Kidney tubule cell (primary cell): ENCODE measurements at regions not wholly inside any gene's neighbourhood (a gene's known extent, or its start where the extent isn't known, plus 50 kb on each side); places are given as distances from the start of the nearest gene placed in this dataset.
A peak's percentile ranks its signal among the peaks of the same experiment; 100 is the strongest.

Experiments
- DNase-seq: peaks from one replicate; pipeline ENCODE4 v3.0.0-alpha.2; 2018; ENCODE audit warnings: low spot score

DNA sequence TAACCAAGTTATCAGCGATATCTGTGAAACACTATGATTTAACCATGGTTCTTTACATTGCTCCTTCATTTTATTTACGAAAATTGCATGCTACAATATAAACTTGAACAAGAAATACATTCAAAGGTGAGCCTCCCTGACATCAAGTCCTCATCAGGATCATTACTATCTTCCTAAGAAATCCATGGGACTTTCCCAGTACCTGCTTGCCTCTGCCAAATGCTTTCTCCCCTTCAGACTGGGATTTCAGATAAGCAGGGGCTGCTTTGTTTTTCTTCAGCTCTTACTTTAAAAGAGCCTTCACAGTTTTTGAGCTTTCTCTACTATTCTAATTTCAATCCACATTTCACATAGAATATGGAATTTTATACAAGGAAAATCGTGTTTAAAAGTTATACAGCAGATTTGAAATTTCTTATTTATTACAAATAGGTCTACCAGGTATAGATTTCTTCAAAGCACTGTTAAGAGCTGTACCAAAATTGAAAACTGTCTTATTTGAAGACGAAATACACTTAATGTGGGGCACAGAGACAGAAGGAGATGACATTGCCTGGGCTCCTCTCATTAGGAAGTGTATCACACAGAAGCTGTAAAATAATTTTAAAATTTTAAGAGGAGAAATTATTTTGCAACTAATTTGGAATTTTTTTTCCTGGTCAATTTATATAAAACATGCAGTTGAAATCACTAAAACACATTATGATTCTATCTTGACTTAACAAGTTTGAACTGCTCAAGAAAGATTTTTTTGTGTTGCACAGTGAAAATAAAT is 615.0 kb upstream of the AGTR1 start:
- DNase-seq: no peak

DNA sequence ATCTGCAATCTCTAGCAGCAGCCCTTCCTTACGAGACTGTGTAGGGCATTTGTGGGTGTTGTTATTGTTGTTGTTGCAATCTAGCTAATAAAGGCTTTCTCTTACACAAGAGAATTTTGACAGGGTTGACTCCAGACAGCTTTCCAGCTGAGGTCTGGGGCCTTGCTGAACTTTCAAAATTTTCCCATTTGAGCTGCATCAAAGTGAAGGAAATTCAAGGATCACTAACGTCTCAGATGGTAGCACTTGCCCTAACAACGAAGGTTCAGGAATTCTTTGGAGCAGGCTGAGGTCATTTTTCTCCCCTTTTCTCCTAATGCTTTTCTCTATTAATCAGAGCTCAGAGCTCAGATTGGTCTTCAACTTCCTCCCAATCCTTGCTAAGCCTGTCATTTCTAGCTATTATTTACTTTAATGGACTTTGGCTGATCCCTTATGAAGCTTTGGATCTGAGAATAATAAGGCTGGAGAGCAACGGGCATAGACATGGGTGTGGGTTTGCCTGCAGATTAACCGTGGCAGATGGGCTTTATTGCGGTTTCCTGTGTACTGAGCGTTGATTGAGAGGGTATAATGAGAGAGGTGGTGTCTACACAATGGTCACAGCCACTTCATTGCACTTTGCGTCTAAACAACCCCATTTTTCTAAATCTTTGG is 614.0 kb upstream of the AGTR1 start:
- no peak for DNase-seq

DNA sequence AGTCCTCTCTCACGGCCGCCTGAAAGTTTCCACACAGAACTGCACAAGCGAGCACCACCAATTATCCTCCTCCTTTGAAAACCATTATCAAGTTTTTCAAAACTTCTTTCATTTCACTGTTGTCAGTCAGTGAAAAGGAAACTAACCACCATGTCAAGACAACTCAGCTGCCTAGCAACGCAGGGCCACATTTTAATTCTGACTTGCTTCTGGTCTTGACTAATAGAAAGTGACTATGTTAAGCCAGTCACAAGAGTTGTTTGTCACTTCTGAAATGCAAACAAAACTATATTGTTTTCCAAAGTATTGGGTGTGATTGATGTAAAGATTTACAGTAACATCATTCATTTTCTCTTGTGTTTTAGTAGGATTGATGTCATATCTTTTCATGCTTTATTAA is 612.8 kb upstream of the AGTR1 start:
- peak; percentile 4 for DNase-seq

DNA sequence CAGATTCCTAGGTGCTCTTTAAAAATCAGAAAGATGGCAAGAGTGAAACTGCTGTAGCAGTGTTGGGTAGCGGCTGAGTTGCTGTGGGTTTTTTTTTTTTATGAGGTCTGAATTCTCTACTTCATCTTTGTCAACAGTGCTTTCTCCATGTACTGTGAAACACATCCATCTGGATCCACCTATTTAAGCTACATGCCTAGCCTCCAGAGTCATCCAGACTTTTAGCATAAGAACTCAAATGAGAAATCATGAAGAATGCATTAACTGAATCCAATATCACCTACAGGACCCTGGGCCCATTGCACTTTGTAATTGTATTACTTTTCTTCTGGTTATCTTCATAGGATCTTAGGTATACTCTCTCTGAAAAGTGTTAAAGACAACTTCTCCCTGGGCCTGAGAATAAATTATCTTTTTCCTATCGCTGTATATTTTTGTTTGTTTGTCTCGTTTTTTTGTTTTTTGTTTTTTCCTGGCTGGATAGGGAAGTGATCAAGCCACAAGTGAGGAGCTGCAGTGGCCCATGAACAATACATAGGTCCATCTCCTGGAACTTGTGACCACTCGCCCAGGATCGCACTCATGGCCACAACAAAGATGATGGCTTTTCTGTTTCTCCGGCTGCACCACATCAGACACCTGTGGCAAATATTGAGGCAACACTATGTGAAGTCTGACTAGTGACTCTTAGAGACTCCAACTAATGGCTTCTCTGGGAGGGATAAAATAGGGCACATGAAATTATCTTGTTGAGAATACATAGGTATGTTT is 609.9 kb upstream of the AGTR1 start:
- no peak for DNase-seq

DNA sequence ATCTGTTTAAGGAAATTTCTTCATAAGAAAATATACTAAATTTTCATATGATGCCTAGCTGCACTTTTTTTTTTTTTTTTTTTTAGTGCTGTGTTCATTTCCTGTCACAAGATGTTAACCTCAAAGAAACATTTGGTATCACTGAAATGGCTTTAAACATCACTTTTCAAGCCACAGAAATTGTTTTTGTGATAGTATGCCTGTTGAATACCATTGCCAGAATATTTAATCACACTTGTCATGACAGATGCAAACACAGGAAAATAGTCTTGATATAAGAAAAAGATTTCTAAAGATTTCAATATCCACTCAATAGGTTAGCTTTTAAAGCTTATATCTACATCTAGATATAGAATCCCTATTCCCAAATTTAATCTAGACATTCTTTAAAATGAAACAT is 608.5 kb upstream of the AGTR1 start:
- no peak for DNase-seq

DNA sequence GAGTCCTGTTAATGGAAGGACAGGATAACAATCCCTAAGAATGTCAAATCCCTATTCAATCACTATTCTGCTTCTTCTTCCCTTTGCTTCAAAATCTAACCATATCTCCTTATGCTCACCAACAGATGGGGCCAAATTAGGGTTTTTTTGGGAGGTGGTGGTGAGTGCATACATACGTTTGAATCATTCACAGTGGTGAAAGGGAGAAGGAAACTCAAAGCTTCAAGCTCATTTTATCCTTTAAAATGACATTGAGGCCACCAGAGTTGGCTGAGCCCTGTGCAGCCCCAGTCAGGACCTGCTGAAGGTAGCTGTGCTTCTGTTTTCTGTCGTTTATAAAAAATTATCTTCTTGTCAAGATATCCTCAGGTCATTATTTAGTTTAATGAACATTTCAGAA is 607.5 kb upstream of the AGTR1 start:
- DNase-seq: no peak

DNA sequence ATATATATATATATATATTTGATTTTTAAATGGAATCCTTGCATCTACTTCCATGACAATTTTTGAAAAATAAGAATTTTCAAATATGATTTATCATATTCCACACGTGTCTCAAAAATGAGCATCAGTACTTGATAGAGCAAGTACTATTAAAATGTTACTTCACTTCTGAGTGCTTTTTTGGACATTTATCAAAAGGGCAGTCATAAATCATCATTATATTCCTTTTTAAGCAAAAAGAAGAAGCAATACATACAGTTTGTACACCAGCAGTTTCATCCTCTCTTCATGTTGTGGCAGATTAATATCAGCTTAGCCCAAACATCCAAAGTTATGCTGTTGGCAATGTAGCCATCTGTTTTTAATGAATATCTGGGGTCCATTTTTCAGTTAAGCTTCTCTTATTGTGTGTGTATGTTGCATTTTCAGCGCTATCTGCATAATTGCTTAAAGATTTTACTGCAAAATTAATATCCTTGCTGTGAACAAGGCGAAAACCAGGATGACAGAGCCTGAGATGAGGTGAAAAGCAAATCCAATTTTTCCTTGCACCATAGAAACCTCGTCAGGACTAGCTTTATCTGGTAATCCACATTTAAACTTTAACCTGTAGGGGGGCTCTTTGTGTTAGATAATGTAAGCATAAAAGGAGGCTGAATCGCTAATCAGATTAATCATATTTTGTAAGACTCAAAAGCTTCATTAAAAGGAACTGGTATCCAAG is 604.9 kb upstream of the AGTR1 start:
- DNase-seq: no peak

DNA sequence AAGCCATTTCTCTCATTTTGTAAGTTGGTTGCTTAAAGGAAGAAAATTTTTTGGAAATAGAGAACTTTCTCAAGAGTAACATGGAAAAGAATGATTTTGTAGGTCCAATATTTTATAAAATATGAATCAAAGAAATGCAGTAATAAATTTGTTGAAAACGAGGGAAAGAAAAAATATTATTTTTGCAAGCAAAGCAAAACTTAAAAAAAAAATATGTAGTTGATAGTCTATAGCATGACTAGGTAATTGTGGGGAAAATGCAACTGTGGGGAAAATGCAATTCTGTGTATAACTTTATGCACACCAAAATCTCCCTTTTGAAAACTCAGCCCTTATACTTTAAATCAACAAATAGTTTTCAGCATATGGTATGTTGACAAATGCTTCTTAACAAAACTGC is 604.0 kb upstream of the AGTR1 start:
- no peak for DNase-seq

DNA sequence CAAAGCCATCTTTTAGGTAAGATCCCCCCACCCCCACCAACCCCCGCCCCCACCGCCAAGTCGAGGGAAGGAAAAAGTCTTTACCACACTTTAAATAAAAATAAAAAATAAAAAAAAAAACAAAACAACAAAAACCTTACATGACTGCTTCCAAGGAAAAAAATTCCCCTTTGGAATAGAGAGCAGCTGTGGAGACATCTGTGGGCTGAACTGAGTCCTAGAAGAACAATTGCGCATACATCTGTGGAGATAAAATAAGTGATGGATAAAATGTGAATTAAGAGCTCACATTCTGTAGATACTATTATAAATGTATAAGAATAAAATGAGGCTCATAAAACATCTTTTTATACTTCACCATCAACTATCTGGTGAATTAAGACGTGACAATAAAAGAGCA is 601.7 kb upstream of the AGTR1 start:
- DNase-seq: no peak

DNA sequence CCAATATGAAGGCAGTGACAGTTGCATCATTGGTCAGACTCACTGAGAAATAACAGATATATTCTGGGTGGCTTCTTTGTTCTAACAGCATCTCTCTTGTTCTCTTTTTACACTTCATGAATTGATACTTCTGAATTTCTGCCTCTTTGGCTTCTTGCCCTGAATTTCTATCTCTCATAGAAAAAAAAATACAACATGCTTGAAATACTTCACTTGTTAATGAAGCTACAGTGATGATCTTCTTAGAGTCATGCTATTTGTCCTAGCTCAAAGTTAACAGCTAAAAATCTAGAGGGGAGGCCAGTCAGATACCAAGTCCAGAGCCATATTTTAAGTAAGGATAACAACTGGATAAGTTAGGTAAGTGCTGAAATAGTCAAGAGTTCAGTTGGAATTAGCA is 597.2 kb upstream of the AGTR1 start:
- no peak for DNase-seq

DNA sequence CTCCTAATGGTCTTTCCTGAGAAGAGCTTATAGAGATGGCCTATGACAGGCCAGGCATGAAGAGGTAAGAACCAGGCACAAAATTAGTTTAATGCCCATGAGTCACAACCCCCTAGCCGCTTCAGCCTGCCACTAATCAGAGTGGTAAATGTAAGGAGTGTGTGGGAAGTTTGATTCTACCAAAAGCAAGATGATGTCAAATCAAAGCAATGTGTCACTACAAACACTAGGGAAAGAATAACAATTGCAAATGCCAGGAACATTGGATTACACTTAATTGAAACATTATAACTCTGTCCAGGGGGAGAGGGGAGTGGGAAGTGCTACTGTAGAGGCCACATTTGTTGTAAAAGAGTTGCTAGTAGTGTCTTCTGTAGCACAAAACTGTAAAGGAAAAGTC is 596.6 kb upstream of the AGTR1 start:
- no peak for DNase-seq

DNA sequence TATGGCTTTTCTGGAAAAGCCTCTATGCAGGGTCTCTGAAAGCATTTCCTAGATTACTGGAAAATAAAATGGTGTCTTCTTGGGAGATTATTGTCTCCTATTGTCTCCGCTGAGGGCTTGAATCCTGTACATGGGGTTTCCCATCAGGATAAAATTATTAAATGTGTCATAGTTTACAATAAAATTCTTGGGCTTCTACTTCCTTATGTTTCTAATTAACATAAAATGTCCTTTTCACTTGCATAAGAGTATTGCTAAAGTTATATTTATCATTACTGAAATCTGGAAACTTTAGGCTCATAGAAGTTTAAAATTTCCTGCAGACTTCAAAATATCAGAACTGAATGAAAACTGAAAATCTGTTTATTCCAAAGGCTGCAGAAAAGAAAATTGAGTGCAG is 595.5 kb upstream of the AGTR1 start:
- no peak for DNase-seq

DNA sequence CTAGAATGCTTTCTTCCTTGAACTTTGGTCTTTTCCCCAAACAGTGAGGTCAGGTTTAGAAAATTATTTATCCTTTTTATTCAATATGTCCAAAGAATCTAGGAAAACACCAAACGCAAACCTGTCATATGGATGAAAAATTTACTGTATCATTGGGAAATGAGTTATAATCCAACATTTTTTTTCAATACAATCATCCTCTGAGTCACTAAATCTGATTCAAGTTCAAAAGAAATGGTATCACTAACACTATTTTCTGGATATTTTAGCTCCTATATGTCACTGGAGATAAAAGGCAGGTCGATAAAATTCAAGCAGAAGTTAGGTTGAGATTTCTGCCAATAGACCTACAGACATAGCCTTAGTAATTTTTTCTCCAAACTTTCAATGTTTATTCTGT is 591.6 kb upstream of the AGTR1 start:
- DNase-seq: no peak

DNA sequence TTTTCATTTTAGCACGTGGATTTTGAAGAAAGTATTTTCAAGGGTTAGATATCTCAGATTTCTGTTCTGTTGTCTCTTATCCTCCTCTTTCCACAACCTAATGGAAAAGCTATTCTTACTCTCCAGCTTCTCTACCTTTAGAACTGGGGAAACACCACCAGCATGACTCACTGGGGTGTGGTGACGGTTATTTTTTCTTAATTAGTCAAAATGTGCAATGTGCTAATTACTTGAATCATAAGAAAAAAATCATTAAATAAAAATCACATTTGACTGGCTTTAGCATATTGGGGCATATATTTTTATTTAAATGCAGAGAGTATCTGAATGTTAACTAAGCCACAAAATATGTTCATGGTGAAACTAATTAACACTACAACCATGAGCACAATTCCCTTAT is 570.7 kb upstream of the AGTR1 start:
- DNase-seq: no peak

DNA sequence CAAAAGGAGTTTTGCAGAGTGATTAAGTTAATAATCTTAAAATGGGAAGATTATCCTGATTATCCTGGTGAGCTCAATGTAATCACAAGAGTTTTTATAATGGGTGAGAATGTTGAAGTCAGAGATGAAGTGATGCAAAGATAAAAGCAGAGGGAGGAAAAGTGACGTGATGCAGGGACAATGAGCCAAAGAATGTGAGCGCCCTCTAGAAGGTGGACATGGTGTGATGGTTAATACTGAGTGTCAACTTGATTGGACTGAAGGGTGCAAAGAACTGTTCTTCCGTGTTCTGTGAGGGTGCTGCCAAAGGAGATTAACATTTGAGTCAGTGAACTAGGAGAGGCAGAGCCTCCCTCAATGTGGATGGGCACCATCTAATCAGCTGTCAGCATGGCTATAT is 569.6 kb upstream of the AGTR1 start:
- DNase-seq: no peak

DNA sequence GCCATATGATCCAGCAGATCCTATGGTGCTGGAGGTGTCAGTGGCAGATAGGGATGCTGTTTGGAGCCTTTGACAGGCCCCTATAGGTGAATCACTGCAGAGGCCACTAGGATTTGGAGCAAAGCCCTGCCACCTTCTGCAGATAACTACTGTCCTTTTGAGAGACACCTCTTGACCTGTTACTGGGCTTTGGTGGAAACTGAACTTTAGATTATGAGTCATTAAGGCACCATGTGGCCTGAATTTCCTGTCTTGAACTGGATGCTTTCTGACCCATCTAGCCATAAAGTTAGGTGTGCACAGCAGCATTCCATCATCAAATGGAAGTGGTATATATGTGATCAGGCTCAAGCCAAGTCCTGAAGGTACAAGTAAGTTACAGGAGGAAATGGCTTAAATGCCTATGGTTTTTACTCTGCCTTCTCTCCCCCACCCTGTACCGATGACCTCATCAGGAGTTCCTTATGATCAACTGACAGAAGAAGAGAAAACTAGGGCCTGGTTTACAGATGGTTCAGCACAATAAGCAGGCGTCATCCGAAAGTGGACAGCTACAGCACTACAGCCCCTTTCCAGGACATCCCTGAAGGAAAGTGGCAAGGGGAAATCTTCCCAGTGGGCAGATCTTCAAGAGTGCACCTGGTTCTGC is 565.6 kb upstream of the AGTR1 start:
- DNase-seq: no peak

DNA sequence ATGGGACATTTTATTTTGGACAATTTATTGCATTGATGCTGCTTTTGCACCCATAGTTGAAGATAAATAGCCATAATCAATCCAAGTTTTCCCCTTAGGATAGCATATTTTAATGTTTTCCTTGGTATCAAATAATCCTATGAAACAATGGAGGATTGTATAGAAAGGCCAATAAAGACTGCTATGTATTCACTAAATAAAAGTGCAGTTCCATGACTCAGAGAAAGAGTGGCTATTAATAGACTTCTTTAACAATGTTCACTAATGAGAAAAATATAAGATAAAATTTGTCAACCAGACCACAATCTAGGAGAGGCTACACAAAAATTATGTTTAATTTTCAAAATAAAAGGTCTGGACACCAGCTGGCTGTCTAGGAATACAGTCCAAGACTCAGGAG is 560.9 kb upstream of the AGTR1 start:
- no peak for DNase-seq

DNA sequence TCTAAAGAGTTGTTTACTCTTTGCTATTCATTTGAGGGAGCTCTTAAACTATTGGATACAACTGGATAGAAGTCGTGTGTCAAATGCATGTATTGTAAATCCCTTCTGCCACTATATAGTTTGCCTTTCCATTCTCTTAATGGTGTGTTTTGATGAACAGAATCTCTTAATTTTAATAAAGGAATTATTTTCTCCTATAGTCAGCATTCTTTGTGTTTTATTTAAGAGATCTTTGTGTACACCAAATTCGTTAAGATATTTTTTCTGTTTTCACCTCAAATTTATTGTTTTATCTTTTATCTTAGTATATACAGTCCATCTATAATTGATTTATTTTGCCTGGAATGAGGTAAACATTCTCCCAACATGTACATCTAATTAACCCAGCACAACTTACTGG is 551.5 kb upstream of the AGTR1 start:
- DNase-seq: no peak

DNA sequence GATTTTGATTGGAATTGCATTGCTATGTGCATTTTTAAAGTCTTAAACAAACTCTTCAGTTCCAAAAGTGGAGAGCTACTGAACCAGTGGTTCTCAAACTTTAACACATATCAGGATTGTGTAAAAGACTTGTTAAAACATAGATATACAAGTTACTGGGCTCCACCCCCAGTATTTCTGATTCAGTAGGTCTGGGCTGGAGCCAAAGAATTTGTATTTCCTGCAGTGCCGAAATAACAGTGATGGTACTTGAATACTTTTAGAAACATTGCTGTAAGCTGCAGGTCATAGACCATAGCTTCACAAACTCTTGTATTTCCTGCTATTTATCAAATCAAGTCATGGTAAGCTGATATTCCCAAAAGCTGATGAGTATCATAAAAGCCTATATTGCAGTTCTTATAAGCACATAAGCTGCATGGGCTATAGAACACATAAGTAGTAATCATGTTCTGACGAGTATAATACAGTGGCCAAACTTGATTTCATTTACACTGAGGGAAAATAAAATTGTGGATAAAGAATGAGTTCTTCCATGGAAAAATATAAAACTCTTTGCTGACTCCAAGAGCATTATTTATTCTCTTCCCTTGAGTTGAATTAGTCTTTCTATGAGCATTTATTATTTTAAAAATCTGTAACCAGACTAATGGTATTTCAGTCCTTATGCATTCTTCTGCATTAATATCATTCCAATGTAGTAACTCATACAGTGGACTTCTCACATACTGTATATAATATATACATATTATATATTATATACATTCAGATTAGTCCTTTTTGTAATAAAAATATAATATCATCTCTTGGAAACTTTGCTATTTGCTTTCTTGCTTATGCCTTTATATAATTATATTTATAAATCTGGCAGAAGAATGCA is 550.5 kb upstream of the AGTR1 start:
- DNase-seq: no peak

DNA sequence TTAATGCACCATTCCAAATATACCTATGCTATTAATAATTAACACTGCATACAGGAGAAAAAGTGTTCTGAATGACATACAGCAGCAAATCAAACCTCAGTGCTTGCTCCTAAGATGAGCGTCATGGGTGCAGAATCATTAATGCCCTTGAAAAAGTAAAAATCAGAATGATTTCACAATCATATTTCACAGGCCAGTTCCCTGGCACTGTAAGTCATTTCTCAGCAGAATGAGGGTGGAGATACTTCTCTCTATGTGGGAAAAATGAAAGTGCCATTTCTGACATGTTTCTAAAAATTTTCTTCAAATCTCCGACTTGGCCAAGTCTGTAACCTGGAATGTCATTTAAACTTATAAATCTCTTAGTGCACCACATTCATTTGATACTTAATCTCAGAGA is 549.8 kb upstream of the AGTR1 start:
- no peak for DNase-seq

DNA sequence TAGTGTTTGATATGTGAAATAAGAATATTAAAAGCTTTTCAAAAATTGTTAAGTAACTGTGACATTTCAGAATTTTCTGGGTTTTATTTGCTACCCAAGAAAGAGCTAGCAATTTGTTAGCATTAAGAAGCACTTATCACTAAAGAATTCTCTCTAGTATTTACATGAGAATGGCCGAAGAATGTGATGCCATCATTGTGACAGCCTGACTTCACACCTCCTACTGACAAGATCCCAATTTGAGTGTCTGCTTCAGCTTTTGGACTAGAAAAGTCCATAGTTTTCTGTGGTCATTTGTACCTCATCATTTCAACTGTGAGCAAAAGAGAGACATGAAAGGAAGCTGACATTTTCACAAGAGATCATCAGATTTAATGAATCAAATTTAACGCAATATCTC is 548.1 kb upstream of the AGTR1 start:
- no peak for DNase-seq
